Gastroesophageal sphincter (tissue), 4 donors: ENCODE measurements at regions not wholly inside any gene's neighbourhood (a gene's known extent, or its start where the extent isn't known, plus 50 kb on each side); places are given as distances from the start of the nearest gene placed in this dataset.

ENCODE experiments used
- ATAC-seq: fragments of 150-250 bp; one replicate; pipeline ENCODE4 v1.9.1; 2016; ENCODE audit warnings: mild to moderate bottlenecking, moderate library complexity
- H3K27ac ChIP-seq, 4 donors: fragments of 200-600 bp; sonication (generic) in 3 of 4; 1 replicate in 3 of 4; 2 replicates in 1 of 4; pipeline ENCODE4 v1.5.1; 2016 to 2019
- H3K27me3 ChIP-seq: fragments of 200-600 bp; sonication (generic); one replicate; pipeline ENCODE4 v1.5.1; 2019
- H3K36me3 ChIP-seq, 2 donors: fragments of 200-600 bp; sonication (generic); one replicate each; pipeline ENCODE4 v1.5.1; 2019; ENCODE audit warnings: control low read depth in 1 of 2
- H3K4me1 ChIP-seq, 3 donors: fragments of 200-600 bp; sonication (generic); 1 replicate in 2 of 3; 2 replicates in 1 of 3; pipeline ENCODE4 v1.5.1; 2016 to 2019; ENCODE audit warnings: control low read depth in 2 of 3
- H3K4me3 ChIP-seq, 2 donors: fragments of 200-600 bp; sonication (generic); one replicate each; pipeline ENCODE4 v1.5.1; 2019; ENCODE audit warnings: mild to moderate bottlenecking in 1 of 2, moderate library complexity in 1 of 2
- H3K9me3 ChIP-seq, 3 donors: fragments of 200-600 bp; sonication (generic); one replicate each; pipeline ENCODE4 v1.5.1; 2017 to 2019; ENCODE audit warnings: control low read depth in 2 of 3
- EP300 ChIP-seq: sonication (generic); formaldehyde crosslinking; IDR thresholded peaks from one replicate; pipeline ENCODE4 v1.6.1; 2017; ENCODE audit warnings: antibody characterized with exemption, mild to moderate bottlenecking
- POLR2A ChIP-seq, 2 donors: fragments of 450-650 bp; IDR thresholded peaks; one replicate each; pipeline ENCODE4 v1.6.1; 2017; ENCODE audit warnings: antibody characterized with exemption in 2 of 2, mild to moderate bottlenecking in 2 of 2, moderate library complexity in 1 of 2
- POLR2AphosphoS5 ChIP-seq: sonication (generic); formaldehyde crosslinking; IDR thresholded peaks from one replicate; pipeline ENCODE4 v1.6.1; 2017; ENCODE audit warnings: antibody characterized with exemption
- WGBS, 2 donors: methylation state at CpG; one replicate each; pipeline ENCODE4 v1.1.5; 2018; ENCODE audit warnings: low coverage in 1 of 2; 5-methylcytosine and 5-hydroxymethylcytosine counted together
- TF ChIP-seq, protein P1 (sequence below), 4 experiments: fragments of 200-600 bp in 2 of 4; fragments of 450-650 bp in 2 of 4; sonication (generic) in 1 of 4; IDR thresholded peaks; one replicate each; pipeline ENCODE4 v1.5.1; 2017 to 2019; ENCODE audit warnings: antibody characterized with exemption in 4 of 4, mild to moderate bottlenecking in 2 of 4, moderate library complexity in 2 of 4

DNA sequence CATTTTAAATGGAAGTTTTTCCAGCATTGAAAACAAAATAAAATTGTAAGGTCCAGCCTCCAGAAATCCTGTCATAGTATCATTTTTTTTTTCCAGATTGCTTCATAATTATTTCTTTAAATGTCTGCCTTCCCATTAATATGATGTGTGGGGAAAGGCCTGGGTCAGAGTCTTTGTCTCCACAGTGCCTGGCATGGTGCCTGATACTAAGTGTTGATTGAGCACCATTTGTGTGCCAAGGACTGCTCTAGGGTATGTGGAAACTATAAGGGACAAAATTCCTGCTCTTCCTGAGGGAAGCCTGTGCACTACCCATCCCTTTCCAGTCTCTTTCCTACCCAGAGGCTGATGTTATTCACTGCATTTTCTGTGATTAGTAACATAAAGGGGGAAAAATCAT is 53.1 kb upstream of the BEND4 start:
- Histone ChIP-seq H3K27ac (no peak overlapping the region), H3K4me3 (no peak overlapping the region), H3K9me3 (no peaks in the 10 kb centered on the region), H3K36me3 (no peaks in the 10 kb centered on the region), H3K4me1 (no peaks in the 10 kb centered on the region), H3K27me3 (no peaks in the 10 kb centered on the region)
- no peak for ATAC-seq
- TF ChIP-seq, protein P1, sequence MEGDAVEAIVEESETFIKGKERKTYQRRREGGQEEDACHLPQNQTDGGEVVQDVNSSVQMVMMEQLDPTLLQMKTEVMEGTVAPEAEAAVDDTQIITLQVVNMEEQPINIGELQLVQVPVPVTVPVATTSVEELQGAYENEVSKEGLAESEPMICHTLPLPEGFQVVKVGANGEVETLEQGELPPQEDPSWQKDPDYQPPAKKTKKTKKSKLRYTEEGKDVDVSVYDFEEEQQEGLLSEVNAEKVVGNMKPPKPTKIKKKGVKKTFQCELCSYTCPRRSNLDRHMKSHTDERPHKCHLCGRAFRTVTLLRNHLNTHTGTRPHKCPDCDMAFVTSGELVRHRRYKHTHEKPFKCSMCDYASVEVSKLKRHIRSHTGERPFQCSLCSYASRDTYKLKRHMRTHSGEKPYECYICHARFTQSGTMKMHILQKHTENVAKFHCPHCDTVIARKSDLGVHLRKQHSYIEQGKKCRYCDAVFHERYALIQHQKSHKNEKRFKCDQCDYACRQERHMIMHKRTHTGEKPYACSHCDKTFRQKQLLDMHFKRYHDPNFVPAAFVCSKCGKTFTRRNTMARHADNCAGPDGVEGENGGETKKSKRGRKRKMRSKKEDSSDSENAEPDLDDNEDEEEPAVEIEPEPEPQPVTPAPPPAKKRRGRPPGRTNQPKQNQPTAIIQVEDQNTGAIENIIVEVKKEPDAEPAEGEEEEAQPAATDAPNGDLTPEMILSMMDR (IDR thresholded peaks at IDR 0.05): no peak

GRCh38 chr4:42216664-42217063 is 64.2 kb upstream of the BEND4 start:
- H3K9me3 ChIP-seq: no peaks in the 10 kb centered on the region
- no peak for TF ChIP-seq POLR2A (IDR thresholded peaks at IDR 0.05)
- TF ChIP-seq EP300: no peak
- TF ChIP-seq, protein P1 (IDR thresholded peaks at IDR 0.05): no peak
- TF ChIP-seq POLR2AphosphoS5: no peak
- no peaks in the 10 kb centered on the region for H3K4me1 ChIP-seq
- no peak overlapping the region for H3K4me3 ChIP-seq
- 56 to 61% methylated on average over 1 to 2 of the region's 2 CpGs for WGBS, 2 donors
- ATAC-seq: no peak
- H3K27me3 ChIP-seq: peaks cover 4% of the 10 kb centered on the region
- no peak overlapping the region for H3K27ac ChIP-seq
- H3K36me3 ChIP-seq: no peaks in the 10 kb centered on the region

GRCh38 chr4:42225286-42225685 is 72.8 kb upstream of the BEND4 start:
- ATAC-seq: no peak
- TF ChIP-seq POLR2A (IDR thresholded peaks at IDR 0.05) (no peak), EP300 (no peak), POLR2AphosphoS5 (no peak)
- TF ChIP-seq, protein P1 (IDR thresholded peaks at IDR 0.05): no peak
- WGBS, 2 donors: 42 to 86% methylated on average over 1 of the region's 1 CpG

DNA sequence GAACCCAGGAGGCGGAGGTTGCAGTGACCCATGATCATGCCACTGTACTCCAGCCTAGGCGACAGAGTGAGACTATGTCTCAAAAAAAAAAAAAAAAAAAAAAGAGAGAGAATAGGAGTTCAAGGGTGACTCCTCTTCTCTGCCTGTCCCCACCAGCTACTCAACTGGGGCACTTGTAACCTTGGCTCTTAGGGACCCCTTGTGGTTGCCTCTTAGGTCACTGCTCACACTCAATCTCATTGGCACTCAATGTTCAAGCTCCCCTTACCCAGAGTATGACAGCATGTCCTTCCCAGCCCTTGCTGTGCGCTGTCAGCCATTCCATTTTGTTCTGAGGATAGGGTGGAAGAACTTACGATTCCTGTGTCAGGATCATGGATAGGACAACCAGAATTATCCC is 82.4 kb upstream of the BEND4 start:
- no peaks in the 10 kb centered on the region for H3K9me3 ChIP-seq
- H3K4me3 ChIP-seq: no peak overlapping the region
- no peak for ATAC-seq
- H3K27ac ChIP-seq: no peak overlapping the region
- 80 to 88% methylated on average over 1 to 2 of the region's 4 CpGs for WGBS, 2 donors
- H3K4me1 ChIP-seq: no peaks in the 10 kb centered on the region
- TF ChIP-seq POLR2AphosphoS5 (no peak), EP300 (no peak), POLR2A (IDR thresholded peaks at IDR 0.05) (no peak)
- TF ChIP-seq, protein P1 (IDR thresholded peaks at IDR 0.05): no peak
- no peaks in the 10 kb centered on the region for H3K27me3 ChIP-seq
- no peaks in the 10 kb centered on the region for H3K36me3 ChIP-seq

More at GRCh38 chr4:42225286-42225685, 72.8 kb upstream of the BEND4 start:
- Histone ChIP-seq H3K4me1 (no peaks in the 10 kb centered on the region), H3K9me3 (no peaks in the 10 kb centered on the region), H3K36me3 (no peaks in the 10 kb centered on the region), H3K27me3 (peaks cover 5% of the 10 kb centered on the region), H3K27ac (no peak overlapping the region), H3K4me3 (no peak overlapping the region)

DNA sequence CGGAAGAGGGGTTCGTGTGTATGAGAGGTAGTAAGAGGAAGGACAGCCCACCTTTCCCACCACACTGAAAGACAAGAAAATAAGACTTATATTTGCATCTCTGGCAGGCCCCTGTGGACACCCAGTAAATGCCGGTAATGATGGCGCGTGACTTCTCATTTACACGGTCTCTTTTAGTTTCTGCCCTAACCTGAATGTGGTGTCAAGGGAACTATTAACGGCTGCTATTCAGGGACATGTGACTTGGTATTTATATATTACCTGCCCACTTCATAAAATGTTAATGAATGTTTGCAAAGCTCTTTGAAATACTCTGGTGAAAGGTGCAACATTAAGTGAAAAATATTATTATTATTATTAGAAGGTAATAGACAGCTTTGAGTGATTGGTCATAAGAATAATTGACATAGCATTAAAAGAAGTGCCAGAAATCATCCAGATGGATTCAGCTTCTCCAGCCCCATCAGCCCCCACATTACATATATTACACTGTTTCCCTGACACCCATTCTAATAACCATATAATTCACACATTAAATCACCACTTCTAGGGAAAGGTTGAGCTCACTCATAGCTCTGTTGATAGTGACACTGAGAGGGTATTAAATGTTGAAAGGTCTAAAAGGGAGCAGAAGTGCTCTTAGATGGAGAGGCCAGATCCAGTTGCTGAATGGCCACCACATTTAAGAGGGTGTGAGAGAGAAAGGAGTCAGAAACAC is 83.0 kb upstream of the BEND4 start:
- Histone ChIP-seq H3K4me3 (no peak overlapping the region), H3K36me3 (no peaks in the 10 kb centered on the region), H3K27ac (no peak overlapping the region), H3K27me3 (no peaks in the 10 kb centered on the region), H3K4me1 (no peaks in the 10 kb centered on the region), H3K9me3 (no peaks in the 10 kb centered on the region)
- TF ChIP-seq, protein P1 (IDR thresholded peaks at IDR 0.05): no peak
- TF ChIP-seq POLR2AphosphoS5 (no peak), EP300 (no peak), POLR2A (IDR thresholded peaks at IDR 0.05) (no peak)
- ATAC-seq: no peak
- 64 to 87% methylated on average over 4 to 7 of the region's 7 CpGs for WGBS, 2 donors
